Right lobe of liver (tissue), 4 donors: ENCODE measurements at regions not wholly inside any gene's neighbourhood (a gene's known extent, or its start where the extent isn't known, plus 50 kb on each side); places are given as distances from the start of the nearest gene placed in this dataset.

ENCODE experiments used
- CTCF ChIP-seq, 4 donors: fragments of 200-600 bp in 3 of 4; fragments of 450-650 bp in 1 of 4; IDR thresholded peaks; one replicate each; pipeline versions ENCODE4 v1.5.1 to v1.8.0; 2016 to 2022; ENCODE audit warnings: antibody characterized with exemption in 4 of 4, mild to moderate bottlenecking in 2 of 4
- POLR2A ChIP-seq: fragments of 450-650 bp; IDR thresholded peaks from one replicate; pipeline ENCODE4 v1.6.1; 2017; ENCODE audit warnings: antibody characterized with exemption, mild to moderate bottlenecking
- donor health status: DM: no; HTN: no; CAD: no.
- donor health status: DM: no; HTN: no; CAD: no.
- donor health status: DM: no; HTN: yes; CAD: no.

DNA sequence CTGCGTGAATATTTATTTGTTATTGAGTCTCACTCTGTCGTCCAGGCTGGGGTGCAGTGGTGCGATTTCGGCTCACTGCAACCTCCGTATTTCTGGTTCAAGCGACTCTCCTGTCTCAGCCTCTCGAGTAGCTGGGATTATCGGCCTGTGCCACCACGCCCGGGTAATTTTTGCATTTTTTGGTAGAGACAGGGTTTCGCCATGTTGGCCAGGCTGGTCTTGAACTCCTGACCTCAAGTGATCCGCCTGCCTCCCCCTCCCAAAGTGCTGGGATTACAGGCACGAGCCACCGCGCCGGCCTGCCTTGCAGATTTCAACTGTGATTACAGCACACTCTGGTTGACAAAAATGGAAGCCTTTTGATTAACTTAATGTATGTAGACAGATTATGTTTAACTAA is 730.0 kb upstream of the VSTM2A start:
- TF ChIP-seq CTCF (IDR thresholded peaks at IDR 0.05) (no peak), POLR2A (no peak)
